OCI-M2 (cell line): ENCODE measurements at regions not wholly inside any gene's neighbourhood (a gene's known extent, or its start where the extent isn't known, plus 50 kb on each side); places are given as distances from the start of the nearest gene placed in this dataset.

ENCODE experiments used
- DNase-seq: peaks from one replicate; lab custom pipeline; 2025; ENCODE audit not compliant: unreplicated experiment; lab: John Stamatoyannopoulos, UW

GRCh38 chr13:37944081-37944868 lies 74.7 kb upstream of the TRPC4 start:
- DNase-seq: no peak

DNA sequence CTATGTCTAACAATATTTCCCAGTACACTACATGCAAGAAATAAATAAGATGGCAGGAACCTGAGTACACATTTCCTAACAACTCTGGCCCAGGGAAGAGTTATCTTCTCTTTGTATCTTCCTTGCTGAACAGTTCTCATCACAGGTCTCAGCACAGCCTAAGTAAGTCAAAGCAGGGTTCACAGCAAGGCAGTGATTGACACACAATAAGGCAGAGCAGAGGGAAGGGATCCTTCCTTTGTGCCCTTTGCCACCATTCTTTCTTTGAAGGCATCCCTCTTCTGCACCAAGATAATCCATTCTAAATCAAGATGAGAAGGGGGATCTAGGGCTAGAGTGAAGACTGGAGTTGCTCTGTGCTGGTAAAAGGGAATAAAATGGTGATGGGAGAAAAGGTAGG lies 73.4 kb upstream of the TRPC4 start:
- DNase-seq: no peak

DNA sequence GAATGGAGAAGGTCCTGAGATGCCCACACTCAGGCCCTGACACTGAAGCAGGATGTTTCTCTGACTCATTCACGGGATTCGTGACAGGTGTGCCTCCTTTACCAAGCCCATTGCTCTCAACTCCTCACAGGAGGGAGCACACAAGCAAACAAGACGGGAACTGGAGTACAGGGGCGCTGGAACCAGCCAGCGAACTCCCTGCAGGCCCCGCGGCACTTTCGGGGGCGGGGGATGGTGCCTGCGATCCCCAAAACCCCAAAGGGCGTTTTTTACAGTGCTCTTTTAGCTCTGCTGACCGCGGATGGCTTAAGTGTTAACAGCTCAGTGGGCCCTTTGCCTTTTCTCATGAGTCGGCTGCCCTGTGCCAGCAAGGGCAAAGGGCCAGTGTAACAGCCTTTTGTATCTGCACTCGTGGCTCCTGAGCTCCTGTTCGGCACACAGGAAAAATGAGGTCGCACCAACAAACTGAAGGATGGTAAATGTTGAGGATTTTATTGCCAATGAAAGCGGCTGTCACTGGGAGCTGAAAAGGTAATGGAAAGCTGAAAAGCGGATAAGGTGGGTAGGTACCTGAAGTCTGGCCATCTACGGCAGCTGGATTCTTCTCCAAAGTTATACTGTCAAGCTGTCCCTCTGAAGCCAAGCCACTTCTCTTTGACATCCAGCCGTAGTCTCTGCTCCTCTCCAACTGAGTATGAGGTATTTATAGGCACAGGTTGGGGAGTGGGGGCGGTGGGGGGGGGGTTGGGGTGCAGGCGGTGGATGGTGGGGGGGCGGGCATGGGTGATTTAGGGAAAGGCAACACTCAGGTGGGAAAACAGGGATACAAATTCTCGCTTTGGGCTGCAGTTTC lies 65.0 kb upstream of the TRPC4 start:
- DNase-seq: no peak

DNA sequence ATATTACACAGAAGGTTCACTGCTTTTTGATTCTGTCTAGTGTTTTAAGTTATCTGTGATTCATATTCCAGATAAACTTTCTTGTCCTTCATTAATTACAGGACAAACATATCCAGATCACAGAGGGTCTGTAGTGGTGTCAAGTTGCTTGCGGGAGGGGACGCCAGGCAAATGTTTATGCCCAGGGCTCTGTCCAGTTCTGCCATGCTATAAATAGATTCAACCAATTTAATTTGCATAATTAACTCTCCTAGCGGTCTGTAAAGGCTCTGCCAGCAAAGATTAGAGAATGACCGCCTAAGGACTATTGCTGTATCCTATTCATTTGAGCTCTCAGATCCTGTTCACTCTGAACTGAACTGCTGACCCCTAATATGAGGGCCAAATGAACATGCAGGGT lies 59.7 kb upstream of the TRPC4 start:
- no peak for DNase-seq

DNA sequence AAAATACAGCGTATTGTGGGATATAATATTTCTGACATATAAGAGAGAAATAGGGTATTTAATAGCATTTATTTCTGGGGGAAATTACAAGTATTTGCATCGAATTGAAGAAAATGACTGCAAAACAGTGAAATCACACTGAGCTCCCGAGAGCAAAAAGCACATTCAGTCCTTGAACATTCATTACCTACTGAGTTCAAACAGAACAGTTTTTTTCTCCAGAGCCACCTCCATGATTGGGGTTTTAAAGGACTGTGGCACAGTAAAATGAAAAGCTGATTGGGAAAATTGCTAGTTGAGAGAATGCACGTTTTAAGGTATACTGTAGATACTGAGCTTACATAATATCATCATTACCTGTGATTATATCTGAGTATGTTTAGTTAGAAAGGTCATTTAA lies 58.0 kb upstream of the TRPC4 start:
- DNase-seq: no peak

- no peak for DNase-seq
Measured at GRCh38 chr13:37925878-37926473, 56.4 kb upstream of the TRPC4 start.

DNA sequence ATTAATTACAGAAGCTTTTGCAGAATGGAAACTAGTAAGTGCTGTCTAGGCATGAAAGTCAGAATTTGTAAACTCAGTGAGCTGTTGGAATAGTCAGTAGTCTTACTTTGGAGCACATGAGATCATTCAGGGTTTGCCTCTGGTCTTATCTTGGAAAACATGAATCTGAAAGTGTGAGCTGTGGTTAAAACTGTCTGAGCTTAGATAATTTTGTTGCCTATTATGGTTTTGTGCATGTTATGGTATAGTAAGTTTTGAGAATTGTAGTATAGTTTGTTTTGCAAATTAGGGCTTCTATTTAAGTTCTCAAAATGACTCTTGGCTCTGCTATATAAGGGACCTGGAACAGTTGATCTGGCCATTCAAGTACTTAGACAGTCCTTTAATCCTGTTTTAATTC lies 53.7 kb upstream of the TRPC4 start:
- peak; percentile 13 for DNase-seq

GRCh38 chr13:37919329-37919880 lies 49.8 kb upstream of the TRPC4 start:
- DNase-seq: no peak
